Activated naive CD8-positive, alpha-beta T cell treated with anti-CD3 and anti-CD28 coated beads, Interleukin-2, amount 10 ng/mL, durations not matched to agents 7 days and 5 days (primary cell): ENCODE measurements at regions not wholly inside any gene's neighbourhood (a gene's known extent, or its start where the extent isn't known, plus 50 kb on each side); places are given as distances from the start of the nearest gene placed in this dataset.

Source experiments
- ATAC-seq: fragments of 150-1000 bp; cut with Tn5 transposase; one replicate; pipeline ENCODE4 v1.10.0; 2021; ENCODE audit warnings: low read depth, moderate library complexity
- POLR2A ChIA-PET: fragments of 350-600 bp; sonication (Branson Sonifier 250); formaldehyde crosslinking; loops from one replicate; lab custom pipeline; 2021; ENCODE audit warnings: antibody characterized with exemption; lab: Charles Lee
- DNase-seq: peaks from one replicate; pipeline ENCODE4 v3.0.0; 2021
- H3K27ac Mint-ChIP-seq: one replicate; pipeline ENCODE4 v1.8.0; 2022; ENCODE audit warnings: mild to moderate bottlenecking, mixed read lengths
- H3K27me3 Mint-ChIP-seq: one replicate; pipeline ENCODE4 v1.8.0; 2022; ENCODE audit warnings: mild to moderate bottlenecking, moderate library complexity, mixed read lengths
- H3K36me3 Mint-ChIP-seq: one replicate; pipeline ENCODE4 v1.8.0; 2021; ENCODE audit warnings: mild to moderate bottlenecking, mixed read lengths
- H3K4me1 Mint-ChIP-seq: one replicate; pipeline ENCODE4 v1.8.0; 2021; ENCODE audit warnings: mixed read lengths
- H3K4me3 Mint-ChIP-seq: one replicate; pipeline ENCODE4 v1.8.0; 2022; ENCODE audit warnings: mild to moderate bottlenecking, moderate library complexity, mixed read lengths
- H3K9me3 Mint-ChIP-seq: one replicate; pipeline ENCODE4 v1.8.0; 2021; ENCODE audit warnings: mixed read lengths

DNA sequence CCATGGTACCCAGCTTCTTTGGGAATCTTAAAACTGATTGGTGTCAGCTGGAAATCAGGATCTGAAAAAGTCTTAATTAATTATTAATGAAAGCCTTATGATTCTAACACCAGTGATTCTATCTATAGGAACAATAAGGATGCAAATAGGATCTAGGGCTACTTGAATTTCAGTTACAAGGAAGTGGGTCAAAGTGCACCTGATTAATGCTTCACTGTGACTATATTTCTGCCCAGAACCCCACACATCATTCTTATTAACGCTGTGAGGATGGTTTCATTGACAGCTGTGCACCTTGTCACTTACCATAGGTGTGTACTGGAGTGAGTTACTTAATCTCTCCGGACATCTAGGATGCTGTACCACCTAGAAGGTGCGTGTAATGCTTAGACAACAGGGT, 99.8 kb upstream of the ETV3 start:
- no peaks in the 10 kb centered on the region for H3K9me3 Mint-ChIP-seq
- no peak for ATAC-seq
- no peaks in the 10 kb centered on the region for H3K4me1 Mint-ChIP-seq
- H3K27ac Mint-ChIP-seq: no peak overlapping the region
- no peak for DNase-seq
- no peak overlapping the region for H3K4me3 Mint-ChIP-seq
- no peaks in the 10 kb centered on the region for H3K36me3 Mint-ChIP-seq
- POLR2A ChIA-PET: no interaction called here
- peaks cover 21% of the 10 kb centered on the region for H3K27me3 Mint-ChIP-seq

DNA sequence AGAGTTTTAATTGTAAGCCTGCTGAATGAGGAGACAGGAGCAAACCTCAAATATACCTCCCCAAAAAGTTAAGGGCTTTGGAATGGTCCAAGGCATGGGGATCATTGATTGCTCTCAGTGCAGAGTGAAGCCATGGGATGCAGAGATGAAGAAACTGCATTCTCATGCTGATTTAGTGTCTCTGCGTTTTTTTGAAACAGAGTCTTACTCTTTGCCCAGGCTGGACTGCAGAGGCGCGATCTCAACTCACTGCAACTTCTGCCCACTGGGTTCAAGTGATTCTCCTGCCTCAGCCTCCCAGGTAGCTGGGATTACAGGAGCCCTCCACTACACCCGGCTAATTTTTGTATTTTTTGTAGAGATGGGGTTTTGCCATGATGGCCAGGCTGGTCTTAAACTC, 99.3 kb upstream of the ETV3 start:
- Mint-ChIP-seq H3K4me1 (no peaks in the 10 kb centered on the region), H3K4me3 (no peak overlapping the region), H3K27ac (no peak overlapping the region), H3K36me3 (no peaks in the 10 kb centered on the region), H3K9me3 (no peaks in the 10 kb centered on the region), H3K27me3 (peaks cover 22% of the 10 kb centered on the region)
- DNase-seq: no peak
- no peak for ATAC-seq
- POLR2A ChIA-PET: no interaction called here

DNA sequence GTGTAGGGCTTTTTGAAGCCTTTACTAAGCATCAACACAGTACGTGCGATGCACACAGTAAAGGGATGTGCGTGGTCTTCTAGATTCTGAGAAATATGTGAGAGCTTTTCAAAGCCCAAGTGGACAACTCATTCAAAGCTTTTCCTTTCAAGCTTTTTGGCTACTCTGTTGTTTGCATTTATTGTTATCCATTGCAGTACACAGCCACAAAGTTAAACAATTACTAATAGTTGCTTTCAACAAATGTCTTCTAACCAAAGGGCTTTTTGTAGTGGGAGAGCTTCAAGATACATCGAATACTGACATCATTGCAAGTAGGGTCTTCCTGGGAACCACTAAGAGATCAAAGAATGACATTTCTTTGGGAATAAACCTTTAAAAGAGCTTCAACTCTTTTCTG, 97.9 kb upstream of the ETV3 start:
- H3K4me1 Mint-ChIP-seq: no peaks in the 10 kb centered on the region
- peaks cover 22% of the 10 kb centered on the region for H3K27me3 Mint-ChIP-seq
- POLR2A ChIA-PET: no interaction called here
- no peak overlapping the region for H3K27ac Mint-ChIP-seq
- H3K4me3 Mint-ChIP-seq: no peak overlapping the region
- no peak for DNase-seq
- no peak for ATAC-seq
- H3K9me3 Mint-ChIP-seq: no peaks in the 10 kb centered on the region
- H3K36me3 Mint-ChIP-seq: no peaks in the 10 kb centered on the region

DNA sequence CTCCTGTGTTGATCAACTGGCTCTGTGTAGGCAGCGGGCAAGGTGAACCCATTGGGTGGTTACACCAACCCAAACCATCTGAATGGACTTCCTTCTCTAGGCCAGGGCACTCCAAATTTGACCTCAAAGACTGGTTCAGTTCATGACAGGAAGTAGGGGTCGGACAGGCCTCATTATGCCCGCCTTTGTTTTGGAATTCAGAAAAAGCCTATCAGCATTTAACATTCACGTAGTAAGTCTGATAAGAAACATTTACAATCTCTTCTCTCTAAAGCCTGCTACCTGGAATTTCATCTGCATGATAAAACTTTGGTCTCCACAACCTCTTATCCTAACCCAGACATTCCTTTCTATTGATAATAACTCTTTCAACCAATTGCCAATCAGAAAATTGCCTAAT, 97.1 kb upstream of the ETV3 start:
- Mint-ChIP-seq H3K36me3 (no peaks in the 10 kb centered on the region), H3K27ac (no peak overlapping the region), H3K27me3 (peaks cover 22% of the 10 kb centered on the region), H3K4me3 (no peak overlapping the region), H3K9me3 (no peaks in the 10 kb centered on the region), H3K4me1 (no peaks in the 10 kb centered on the region)
- ATAC-seq: no peak
- DNase-seq: no peak
- POLR2A ChIA-PET: no interaction called here

GRCh38 chr1:157234705-157235273, 96.6 kb upstream of the ETV3 start:
- ATAC-seq: no peak
- no peak overlapping the region for H3K4me3 Mint-ChIP-seq

DNA sequence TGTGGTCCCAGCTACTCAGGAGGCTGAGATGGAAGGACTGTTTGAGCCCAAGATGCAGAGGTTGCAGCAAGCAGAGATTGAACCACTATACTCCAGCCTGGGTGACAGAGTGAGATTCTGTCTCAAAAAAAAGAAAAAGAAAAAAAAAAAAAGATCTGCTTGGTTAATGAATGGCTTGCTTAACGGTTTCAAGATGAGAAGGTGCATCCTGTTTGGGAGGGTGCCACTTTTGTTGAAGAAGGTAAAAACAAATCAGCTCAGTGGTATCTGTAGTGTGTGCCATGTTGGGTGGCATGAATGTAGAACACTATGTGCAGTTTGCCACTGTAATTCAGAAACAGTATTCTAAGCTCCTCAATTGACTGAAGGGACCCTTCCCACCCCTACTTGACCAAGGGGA, 94.9 kb upstream of the ETV3 start:
- Mint-ChIP-seq H3K36me3 (no peaks in the 10 kb centered on the region), H3K9me3 (no peaks in the 10 kb centered on the region), H3K27ac (no peak overlapping the region), H3K4me1 (no peaks in the 10 kb centered on the region), H3K27me3 (peaks cover 23% of the 10 kb centered on the region), H3K4me3 (no peak overlapping the region)
- DNase-seq (no peak), ATAC-seq (no peak)
- POLR2A ChIA-PET: no interaction called here

More at GRCh38 chr1:157234705-157235273, 96.6 kb upstream of the ETV3 start:
- POLR2A ChIA-PET: no interaction called here
- Mint-ChIP-seq H3K27me3 (peaks cover 24% of the 10 kb centered on the region), H3K9me3 (no peaks in the 10 kb centered on the region), H3K27ac (no peak overlapping the region), H3K36me3 (no peaks in the 10 kb centered on the region), H3K4me1 (no peaks in the 10 kb centered on the region)
- DNase-seq: no peak

DNA sequence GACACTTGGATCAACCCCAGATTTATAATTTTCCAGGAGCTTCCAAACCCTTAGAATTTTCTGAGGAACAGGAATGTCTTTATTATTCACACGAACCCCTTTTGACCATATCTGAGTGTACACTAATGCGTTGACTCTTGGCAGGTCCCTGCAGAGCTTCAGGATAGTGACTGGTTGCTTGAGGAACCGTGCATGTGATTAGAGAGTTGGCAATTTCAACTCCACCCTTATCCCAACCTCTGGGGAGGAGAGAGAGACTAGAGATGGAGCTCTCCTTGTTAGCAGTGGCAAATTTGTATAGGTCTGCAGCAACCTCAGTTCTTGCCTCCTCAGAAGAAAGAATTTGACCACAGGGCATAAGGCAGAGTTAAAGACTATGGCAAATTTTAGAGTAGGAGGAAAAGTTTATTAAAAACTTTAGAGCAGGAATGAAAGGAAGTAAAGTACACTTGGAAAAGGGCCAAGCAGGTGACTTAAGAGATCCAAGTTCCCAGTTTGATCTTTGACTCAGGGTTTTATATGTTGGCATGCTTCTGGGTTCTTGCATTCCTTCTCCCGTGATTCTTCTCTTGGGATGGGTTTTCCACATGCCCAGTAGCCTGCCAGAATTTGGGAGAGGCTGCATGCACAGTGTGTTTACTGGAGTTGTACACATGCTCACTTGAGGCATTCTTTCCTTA, 93.8 kb upstream of the ETV3 start:
- Mint-ChIP-seq H3K9me3 (no peaks in the 10 kb centered on the region), H3K4me3 (no peak overlapping the region), H3K27me3 (peaks cover 20% of the 10 kb centered on the region), H3K4me1 (peaks cover 3% of the 10 kb centered on the region), H3K36me3 (no peaks in the 10 kb centered on the region), H3K27ac (no peak overlapping the region)
- DNase-seq (no peak), ATAC-seq (no peak)
- POLR2A ChIA-PET: no interaction called here

DNA sequence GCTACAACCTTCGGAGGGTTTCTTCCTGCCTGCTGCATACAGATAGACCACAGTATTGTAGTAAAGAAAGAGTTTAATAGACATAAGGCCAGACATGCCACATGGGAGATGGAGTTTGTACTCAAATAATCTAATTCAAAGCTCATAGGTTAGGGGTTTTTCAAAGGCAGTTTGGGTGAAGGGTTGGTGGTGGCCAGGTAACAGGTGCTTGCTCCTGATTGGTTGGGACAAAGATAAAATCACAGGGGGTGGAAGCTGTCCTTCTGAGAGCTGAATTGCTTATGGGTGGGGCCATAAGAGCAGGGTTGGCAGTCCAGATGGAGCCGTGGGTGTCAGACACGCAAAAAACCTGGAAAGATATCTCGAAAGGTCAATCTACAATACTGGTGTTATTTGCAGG, 92.3 kb upstream of the ETV3 start:
- no peaks in the 10 kb centered on the region for H3K36me3 Mint-ChIP-seq

GRCh38 chr1:157227700-157228099, 89.5 kb upstream of the ETV3 start:
- no peak overlapping the region for H3K27ac Mint-ChIP-seq
- ATAC-seq (no peak), DNase-seq (no peak)
- POLR2A ChIA-PET: no interaction called here
- H3K4me1 Mint-ChIP-seq: peaks cover 13% of the 10 kb centered on the region
- peaks cover 27% of the 10 kb centered on the region for H3K27me3 Mint-ChIP-seq
- H3K36me3 Mint-ChIP-seq: peaks cover 2% of the 10 kb centered on the region
- H3K4me3 Mint-ChIP-seq: no peak overlapping the region
- peaks cover 2% of the 10 kb centered on the region for H3K9me3 Mint-ChIP-seq

More for the DNA sequence above, 92.3 kb upstream of the ETV3 start:
- Mint-ChIP-seq H3K4me3 (no peak overlapping the region), H3K9me3 (no peaks in the 10 kb centered on the region), H3K4me1 (peaks cover 9% of the 10 kb centered on the region), H3K27me3 (peaks cover 13% of the 10 kb centered on the region), H3K27ac (no peak overlapping the region)
- ATAC-seq (no peak), DNase-seq (no peak)
- POLR2A ChIA-PET: no interaction called here

GRCh38 chr1:157226739-157227138, 88.5 kb upstream of the ETV3 start:
- peaks cover 2% of the 10 kb centered on the region for H3K9me3 Mint-ChIP-seq

GRCh38 chr1:157219600-157219999, 81.4 kb upstream of the ETV3 start:
- Mint-ChIP-seq H3K27me3 (peaks cover 22% of the 10 kb centered on the region), H3K4me3 (no peak overlapping the region), H3K9me3 (peaks cover 2% of the 10 kb centered on the region), H3K27ac (no peak overlapping the region), H3K4me1 (no peaks in the 10 kb centered on the region), H3K36me3 (no peaks in the 10 kb centered on the region)
- DNase-seq (no peak), ATAC-seq (no peak)
- POLR2A ChIA-PET: no interaction called here

More at GRCh38 chr1:157226739-157227138, 88.5 kb upstream of the ETV3 start:
- DNase-seq (no peak), ATAC-seq (no peak)
- Mint-ChIP-seq H3K4me3 (no peak overlapping the region), H3K27me3 (peaks cover 34% of the 10 kb centered on the region), H3K4me1 (peaks cover 13% of the 10 kb centered on the region), H3K27ac (no peak overlapping the region), H3K36me3 (peaks cover 2% of the 10 kb centered on the region)
- POLR2A ChIA-PET: no interaction called here

- Mint-ChIP-seq H3K36me3 (no peaks in the 10 kb centered on the region), H3K9me3 (peaks cover 5% of the 10 kb centered on the region), H3K27me3 (peaks cover 20% of the 10 kb centered on the region), H3K27ac (no peak overlapping the region), H3K4me1 (no peaks in the 10 kb centered on the region), H3K4me3 (no peak overlapping the region)
- POLR2A ChIA-PET: no interaction called here
- no peak for ATAC-seq
- no peak for DNase-seq
Measured at GRCh38 chr1:157219182-157219581, 81.0 kb upstream of the ETV3 start.

DNA sequence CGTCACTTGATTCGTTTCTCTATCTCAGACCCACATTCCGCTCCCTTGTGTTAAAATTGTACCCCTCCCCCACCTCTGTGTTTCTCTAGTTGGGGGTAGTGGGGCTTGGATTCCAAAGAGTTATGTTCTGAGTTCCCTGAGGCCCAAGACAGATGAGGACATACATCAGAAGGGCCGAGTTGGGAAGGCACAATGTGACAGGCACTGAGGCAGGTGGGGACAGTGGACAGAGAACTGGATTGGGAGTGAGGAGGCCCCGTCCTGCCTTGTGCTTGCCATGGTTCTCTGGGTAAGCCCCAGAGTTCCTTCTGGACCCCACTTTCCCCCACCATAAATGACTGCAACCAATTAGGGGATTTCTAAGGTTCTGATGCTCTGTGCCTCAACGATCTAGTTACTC, 80.5 kb upstream of the ETV3 start:
- no peak for ATAC-seq
- Mint-ChIP-seq H3K4me1 (no peaks in the 10 kb centered on the region), H3K4me3 (no peak overlapping the region), H3K27ac (no peak overlapping the region), H3K27me3 (peaks cover 18% of the 10 kb centered on the region), H3K36me3 (no peaks in the 10 kb centered on the region), H3K9me3 (peaks cover 9% of the 10 kb centered on the region)
- no peak for DNase-seq
- POLR2A ChIA-PET: no interaction called here

DNA sequence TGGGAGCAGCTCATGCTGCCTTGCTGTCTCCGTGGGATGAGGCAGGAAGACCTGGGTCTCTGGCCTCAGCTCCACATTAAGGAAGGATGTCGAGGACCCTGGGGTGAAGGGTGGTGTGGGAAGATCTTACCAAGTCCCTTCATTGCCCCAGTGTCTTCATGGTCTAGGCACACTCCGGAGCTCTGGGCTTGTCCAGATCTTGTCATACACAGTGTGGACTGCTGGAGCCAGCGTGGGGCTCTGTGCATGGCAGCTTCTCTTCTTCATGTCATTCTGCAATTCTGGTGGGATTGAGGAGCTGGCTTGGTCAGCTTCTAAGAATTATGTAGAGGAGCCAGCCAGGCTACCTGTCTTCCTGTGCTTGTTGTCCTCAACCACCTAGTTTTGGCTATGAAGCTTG, 79.3 kb upstream of the ETV3 start:
- no peak for ATAC-seq

More for the DNA sequence above, 79.3 kb upstream of the ETV3 start:
- Mint-ChIP-seq H3K4me3 (no peak overlapping the region), H3K27ac (no peak overlapping the region), H3K27me3 (peaks cover 17% of the 10 kb centered on the region), H3K9me3 (peaks cover 16% of the 10 kb centered on the region), H3K36me3 (no peaks in the 10 kb centered on the region), H3K4me1 (no peaks in the 10 kb centered on the region)
- POLR2A ChIA-PET: no interaction called here
- DNase-seq: no peak
